ENCODE measurements at regions not wholly inside any gene's neighbourhood (a gene's known extent, or its start where the extent isn't known, plus 50 kb on each side); places are given as distances from the start of the nearest gene placed in this dataset.
"Not testable (repeated sequence)": the region's sequence is repeated elsewhere in the genome, so short reads cannot be mapped to it uniquely, and the experiment has no call there.

DNA sequence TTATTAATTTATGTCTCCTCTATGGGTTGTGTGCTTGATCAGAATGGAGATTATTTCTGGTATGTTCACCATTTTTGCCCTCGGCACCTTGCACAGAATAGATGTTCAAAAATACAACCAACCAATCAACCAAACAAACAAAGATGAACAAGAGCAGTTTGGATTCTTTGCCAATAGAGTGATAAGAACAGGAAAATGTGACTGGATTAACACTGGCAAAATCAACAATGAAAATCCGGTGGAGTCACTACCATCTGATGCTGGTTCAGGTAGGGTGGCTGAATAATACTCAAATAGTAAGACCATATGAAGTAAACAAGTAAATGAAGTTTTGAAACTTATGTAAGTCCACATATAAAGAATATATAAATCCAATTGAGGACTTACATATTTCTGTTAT lies 685.0 kb upstream of the EPHA5 start:
- FAIRE-seq = no peak

DNA sequence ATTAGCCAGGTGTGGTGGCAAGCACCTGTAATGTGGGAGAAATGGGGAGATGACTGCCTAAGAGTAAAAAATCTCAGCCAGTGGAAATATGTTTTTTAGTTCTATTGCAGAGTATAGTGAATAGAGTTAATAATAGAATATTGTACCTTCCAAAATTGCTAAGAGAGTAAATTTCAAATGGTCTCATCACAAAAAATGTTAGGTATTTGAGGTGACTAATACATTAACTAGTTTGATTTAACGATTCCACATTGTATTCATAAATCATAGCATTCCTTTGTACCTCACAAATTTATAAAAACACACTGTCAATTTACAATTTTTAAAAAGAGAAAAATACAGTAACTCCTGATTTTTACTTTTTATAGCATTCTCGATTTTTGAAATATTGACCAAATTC lies 681.5 kb upstream of the EPHA5 start:
- no peak for FAIRE-seq

DNA sequence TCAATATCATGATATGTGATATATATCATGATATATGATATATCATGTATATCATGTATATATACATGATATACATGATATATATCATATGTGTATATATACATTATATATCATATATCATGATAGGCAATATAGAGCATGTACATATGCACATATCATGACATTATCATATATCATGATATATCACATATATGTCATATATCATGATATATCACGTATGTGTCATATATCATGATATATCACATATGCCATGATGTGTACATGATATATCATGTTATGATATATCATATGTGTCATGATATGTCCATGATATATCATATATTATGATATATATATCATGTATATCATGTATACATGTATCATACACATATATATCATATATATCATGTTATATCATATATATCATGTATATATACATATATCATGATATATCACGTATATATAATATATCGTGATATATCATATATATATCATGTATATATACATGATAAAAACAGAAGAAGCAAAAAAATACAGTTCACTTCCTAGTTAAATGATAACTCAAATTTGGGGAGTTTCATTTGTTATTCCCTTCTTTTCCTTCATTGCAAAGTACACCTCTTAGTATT lies 670.1 kb upstream of the EPHA5 start:
- FAIRE-seq = peak; percentile 76

DNA sequence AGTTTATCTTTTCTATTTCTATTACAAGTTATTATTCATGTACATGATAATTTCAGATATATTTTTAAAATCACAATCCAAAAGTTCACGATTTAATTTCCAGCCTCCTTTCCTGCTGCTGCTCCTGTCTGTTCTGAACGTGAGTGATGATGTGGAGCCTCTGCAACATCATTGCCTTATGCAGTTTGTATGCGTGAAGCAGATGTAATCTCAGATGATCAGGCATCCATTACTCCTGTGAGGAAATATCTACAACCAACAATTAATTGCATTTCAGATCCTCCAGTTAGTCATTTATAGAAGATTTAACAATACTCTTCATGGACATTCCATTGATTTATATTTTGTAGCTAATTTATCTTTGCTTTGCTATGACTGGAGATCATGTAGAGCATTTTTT lies 668.7 kb upstream of the EPHA5 start:
- FAIRE-seq = no peak

- FAIRE-seq = no peak
Observed at GRCh38 chr4:66331761-66332160, 661.5 kb upstream of the EPHA5 start.

GRCh38 chr4:66330125-66330524 lies 659.8 kb upstream of the EPHA5 start:
- FAIRE-seq = no peak

DNA sequence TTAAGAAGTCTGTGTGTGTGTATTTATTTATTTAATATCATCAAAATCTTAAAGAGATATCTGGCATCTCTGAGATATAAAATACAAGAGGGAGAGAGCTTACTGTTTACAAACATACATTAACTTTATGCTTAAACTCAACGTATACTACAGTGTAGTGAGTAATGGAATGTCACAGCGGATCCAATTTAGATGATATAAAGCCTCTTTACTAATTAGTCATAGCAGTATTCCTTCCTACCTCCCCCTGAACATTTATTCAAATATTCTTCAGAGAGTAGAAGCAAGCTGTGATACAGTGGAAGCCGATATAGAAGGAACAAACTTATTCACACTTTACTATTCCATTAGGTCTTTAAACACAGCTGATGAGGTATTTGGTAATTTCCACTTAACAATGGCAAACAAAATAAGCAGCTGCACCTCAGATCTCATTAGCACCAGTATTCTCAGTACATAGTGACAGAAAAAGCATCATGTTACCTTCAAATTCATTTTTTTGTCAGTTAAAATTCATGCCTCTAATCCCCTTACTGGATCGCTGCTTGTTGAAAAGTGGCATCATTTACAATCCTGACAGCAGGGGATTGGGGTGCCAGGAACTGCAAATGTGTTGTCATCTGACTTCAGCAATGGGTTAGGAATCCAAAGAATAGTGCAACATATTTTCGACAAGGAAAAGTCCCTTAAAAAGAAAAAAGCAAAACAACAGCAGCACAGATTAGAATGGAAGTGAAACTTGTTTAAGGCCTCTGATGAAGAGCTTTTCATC lies 658.7 kb upstream of the EPHA5 start:
- no peak for FAIRE-seq

DNA sequence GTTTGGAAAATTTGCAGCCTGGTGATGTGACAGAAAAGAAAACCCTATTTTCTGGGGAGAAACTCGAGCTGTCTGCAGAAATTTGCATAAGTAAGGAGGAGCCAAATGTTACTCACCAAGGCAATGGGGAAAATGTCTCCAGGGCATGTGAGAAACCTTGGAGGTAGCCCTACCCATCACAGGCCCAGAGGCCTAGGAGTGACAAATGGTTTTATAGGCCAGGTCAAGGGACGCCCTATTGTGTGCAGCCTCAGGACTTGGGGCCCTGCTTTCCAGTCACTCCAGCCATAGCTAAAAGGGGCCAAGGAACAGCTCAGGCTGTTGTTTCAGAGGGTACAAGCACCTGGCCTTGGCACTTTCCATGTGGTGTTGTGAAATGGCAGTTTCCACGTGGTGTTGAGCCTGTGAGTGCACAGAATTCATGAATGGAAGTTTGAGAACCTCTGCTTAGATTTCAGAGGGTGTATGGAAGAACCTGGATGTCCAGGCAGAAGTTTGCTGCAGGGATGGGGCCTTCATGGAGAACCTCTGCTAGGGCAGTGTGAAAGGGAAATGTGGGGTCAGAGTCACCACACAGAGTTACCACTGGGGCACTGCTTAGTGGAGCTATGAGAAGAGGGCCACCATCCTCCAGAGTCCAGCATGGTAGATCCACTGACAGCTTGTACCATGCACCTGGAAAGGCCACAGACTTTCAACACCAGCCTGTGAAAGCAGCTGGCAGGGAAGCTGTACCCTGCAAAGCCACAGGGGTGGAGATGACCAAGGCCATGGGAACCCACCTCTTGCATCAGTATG lies 637.6 kb upstream of the EPHA5 start:
- FAIRE-seq = no peak

- no peak for FAIRE-seq
Observed at GRCh38 chr4:66300336-66300934, 630.1 kb upstream of the EPHA5 start.

GRCh38 chr4:66298569-66298968 lies 628.3 kb upstream of the EPHA5 start:
- FAIRE-seq = no peak

DNA sequence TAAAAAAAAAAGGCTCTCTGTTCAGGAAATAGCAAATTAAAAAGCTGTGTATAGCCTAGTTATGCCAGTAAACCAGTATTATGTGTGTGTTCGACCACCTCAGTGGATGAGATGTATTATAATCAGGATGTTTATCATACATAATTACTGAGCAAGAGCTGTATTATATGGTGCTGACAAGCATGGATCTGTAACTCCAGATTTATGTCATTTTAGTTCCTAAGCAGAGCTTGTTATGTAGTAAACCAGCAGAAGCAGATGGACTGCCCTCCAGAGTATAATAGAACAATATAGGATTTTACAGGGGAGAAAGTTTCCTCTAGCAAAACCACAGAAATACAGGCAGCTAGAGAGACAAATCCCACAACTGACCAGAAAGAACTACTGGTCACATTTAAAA lies 627.4 kb upstream of the EPHA5 start:
- FAIRE-seq = no peak

- no peak for FAIRE-seq
Observed at GRCh38 chr4:66294638-66295037, 624.3 kb upstream of the EPHA5 start.

GRCh38 chr4:66284991-66285451 lies 614.7 kb upstream of the EPHA5 start:
- FAIRE-seq = no peak

DNA sequence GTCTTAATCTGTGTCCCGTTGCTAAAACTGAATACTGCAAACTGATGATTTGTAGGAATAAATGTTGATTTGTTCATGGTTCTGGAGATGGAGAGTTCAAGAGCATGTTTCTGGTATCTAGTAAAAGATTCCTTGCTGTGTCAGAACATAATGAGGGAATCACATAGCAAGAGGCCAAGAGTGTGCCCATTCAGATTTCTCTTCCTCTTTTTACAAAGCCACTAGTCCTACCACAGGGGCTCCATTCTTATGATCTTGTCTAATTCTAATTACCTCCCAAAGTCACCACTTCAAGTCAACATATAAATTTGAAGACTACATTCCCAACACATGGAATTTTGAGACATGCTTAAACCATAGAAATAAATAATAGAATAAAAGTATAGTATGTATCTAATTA lies 608.8 kb upstream of the EPHA5 start:
- FAIRE-seq = no peak

DNA sequence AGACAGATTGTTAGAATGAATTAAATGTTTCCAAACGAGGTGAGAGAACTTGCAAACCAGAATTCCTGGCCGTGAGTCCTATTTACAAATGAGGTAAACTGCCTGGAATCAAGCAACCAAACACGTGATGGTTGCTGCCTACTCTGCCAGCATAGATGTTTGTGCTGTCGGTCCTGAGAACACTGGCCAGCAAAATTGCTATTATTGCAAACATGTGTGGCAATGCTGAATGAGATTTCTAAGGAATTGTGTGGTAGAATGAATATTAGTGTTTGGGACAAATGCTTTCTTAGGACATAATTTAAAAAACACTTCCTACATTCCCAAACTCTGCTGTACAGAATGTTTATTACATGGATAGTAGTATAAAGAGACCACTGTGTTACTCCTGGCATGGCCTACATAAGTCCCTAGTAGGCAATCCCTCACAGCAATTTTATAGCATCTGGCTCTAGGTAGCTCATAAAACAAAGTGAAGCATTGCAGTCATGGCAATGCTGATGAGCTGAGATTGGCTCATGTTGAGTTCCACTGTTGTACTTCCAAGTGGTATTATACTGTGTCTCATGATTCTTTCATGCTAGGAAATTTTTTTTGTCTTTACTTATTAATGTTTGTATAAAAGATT lies 605.2 kb upstream of the EPHA5 start:
- FAIRE-seq = no peak

GRCh38 chr4:66273110-66273509 lies 602.8 kb upstream of the EPHA5 start:
- FAIRE-seq = no peak

DNA sequence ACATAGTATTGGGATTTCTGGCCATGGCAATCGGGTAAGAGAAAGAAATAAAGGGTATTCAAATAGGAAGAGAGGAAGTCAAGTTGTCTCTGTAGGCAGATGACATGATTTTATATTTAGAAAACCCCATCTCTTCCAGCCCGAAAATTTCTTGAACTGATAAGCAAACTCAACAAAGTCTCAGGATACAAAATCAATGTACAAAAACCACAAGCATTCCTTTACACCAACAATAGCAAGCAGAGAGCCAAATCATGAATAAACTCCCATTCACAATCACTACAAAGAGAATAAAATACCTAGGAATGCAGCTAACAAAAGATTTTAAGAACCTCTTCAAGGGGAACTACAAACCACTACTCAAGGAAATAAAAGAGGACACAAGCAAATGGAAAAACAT lies 600.1 kb upstream of the EPHA5 start:
- FAIRE-seq = not testable (repeated sequence)

- not testable (repeated sequence) for FAIRE-seq
Observed at GRCh38 chr4:66266554-66266953, 596.3 kb upstream of the EPHA5 start.

GRCh38 chr4:66266035-66266434 lies 595.7 kb upstream of the EPHA5 start:
- FAIRE-seq = no peak

DNA sequence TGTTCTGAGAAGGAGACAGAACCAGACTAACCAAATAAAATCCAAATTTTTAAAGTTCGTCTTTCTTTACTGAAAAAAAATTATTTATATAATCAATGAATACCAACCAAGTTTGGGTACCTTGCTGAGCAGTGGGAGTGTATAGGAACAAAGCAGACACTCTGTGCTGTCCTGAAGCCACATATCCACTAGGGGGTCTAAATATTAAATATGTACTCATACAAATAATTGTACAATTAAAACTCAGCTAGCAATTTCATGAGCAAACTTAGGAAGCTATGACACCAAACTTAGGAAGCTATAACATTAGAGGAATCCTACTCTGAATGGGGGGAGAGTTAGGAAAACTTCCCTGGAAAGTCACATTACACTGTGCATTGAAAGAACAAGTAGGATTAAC lies 582.0 kb upstream of the EPHA5 start:
- no peak for FAIRE-seq

DNA sequence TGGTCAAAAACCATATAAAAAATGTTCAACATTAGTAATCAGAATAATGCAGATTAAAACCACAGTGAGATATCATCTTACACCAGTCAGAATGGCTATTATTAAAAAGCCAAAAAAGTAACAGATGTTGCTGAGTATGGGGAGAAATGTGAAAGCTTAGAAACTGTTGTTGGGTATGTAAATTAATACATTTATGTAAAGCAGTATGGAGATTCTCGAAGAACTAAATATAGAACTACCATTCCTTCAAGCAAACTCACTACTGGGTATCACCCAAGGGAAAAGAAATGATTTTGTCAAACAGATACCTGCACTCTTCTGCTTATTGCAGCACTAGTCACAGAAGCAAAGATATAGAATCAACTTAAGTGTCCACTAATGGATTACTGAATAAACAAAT lies 576.4 kb upstream of the EPHA5 start:
- no peak for FAIRE-seq

DNA sequence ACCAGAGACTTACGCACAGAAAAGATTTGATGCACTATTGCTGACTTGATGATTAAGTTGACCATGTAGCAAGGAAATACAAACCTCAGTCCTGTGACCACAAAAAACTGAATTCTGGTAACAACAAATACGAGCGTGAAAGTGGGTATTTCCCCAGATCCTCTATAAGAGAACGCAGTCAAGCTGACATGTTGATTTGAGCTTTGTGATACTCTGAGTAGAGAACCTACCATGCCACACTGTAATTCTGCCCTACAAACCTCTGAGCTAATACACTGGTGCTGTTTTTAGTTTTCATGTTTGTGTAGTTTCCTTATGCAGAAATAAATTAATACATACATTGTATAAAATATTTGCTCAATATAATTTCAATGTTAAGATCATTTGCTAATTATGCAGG lies 565.6 kb upstream of the EPHA5 start:
- no peak for FAIRE-seq

DNA sequence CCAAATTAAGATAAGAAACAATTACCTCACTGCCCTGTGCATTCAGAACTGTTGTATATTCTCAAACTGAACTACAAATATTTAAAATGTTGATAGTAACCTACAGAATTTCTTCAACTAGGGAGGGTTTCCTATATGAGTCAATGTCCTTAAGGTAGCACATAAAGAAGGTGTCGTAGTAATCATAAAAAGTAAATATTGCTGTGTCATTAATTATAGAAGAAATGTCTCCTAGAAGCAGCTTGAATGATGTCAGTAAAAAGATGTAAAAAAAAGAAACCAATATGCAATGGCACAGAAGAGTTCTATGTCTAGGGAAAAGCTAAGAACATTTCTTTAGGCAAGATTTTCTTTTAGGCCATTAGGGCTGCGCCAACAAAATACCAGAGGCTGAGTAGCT lies 559.6 kb upstream of the EPHA5 start:
- no peak for FAIRE-seq

Data from A204.1 (cell line).